HEK293T (cell line): ENCODE measurements at regions not wholly inside any gene's neighbourhood (a gene's known extent, or its start where the extent isn't known, plus 50 kb on each side); places are given as distances from the start of the nearest gene placed in this dataset.

Source experiments
- FOXA1 ChIP-seq: fragments of 450-650 bp; IDR thresholded peaks from 2 replicates; pipeline ENCODE4 v1.6.1; 2016; ENCODE audit warnings: mild to moderate bottlenecking
- FOXK2 ChIP-seq: fragments of 450-650 bp; IDR thresholded peaks from 2 replicates; pipeline ENCODE4 v1.6.1; 2016; ENCODE audit warnings: mild to moderate bottlenecking
- FOXM1 ChIP-seq: fragments of 450-650 bp; IDR thresholded peaks from 2 replicates; pipeline ENCODE4 v1.6.1; 2017; ENCODE audit warnings: mild to moderate bottlenecking, borderline replicate concordance
- L3MBTL2 ChIP-seq: fragments of 450-650 bp; conservative IDR thresholded peaks from 2 replicates; pipeline ENCODE4 v1.6.1; 2016; ENCODE audit warnings: mild to moderate bottlenecking
- SP1 ChIP-seq: fragments of 450-650 bp; IDR thresholded peaks from 2 replicates; pipeline ENCODE4 v1.6.1; 2017
- SUZ12 ChIP-seq: fragments of 450-650 bp; IDR thresholded peaks from 2 replicates; pipeline ENCODE4 v1.6.1; 2016; ENCODE audit warnings: mild to moderate bottlenecking
- TARDBP ChIP-seq: fragments of 450-650 bp; IDR thresholded peaks from 2 replicates; pipeline ENCODE4 v1.6.1; 2016

GRCh38 chr1:197989058-197989457, 71.9 kb downstream of the LHX9 start:
- no peak for TF ChIP-seq SUZ12
- TF ChIP-seq TARDBP, result no peak
- no peak for TF ChIP-seq L3MBTL2
- no peak for TF ChIP-seq FOXK2
- no peak for TF ChIP-seq FOXA1
- TF ChIP-seq FOXM1, result no peak
- TF ChIP-seq SP1, result no peak
